NCI-H1436 (cell line): ENCODE measurements at regions not wholly inside any gene's neighbourhood (a gene's known extent, or its start where the extent isn't known, plus 50 kb on each side); places are given as distances from the start of the nearest gene placed in this dataset.
"Not testable (repeated sequence)": the region's sequence is repeated elsewhere in the genome, so short reads cannot be mapped to it uniquely, and the experiment has no call there.

Experiments used
- DNase-seq: peaks from one replicate; lab custom pipeline; 2025; lab: John Stamatoyannopoulos, UW

- DNase-seq: no peak
These were observed 326.8 kb downstream of the TBL1XR1 start for GRCh38 chr3:176870451-176870850.

- DNase-seq: peak; percentile 66
These were observed 329.3 kb downstream of the TBL1XR1 start for GRCh38 chr3:176867681-176868663.

DNA sequence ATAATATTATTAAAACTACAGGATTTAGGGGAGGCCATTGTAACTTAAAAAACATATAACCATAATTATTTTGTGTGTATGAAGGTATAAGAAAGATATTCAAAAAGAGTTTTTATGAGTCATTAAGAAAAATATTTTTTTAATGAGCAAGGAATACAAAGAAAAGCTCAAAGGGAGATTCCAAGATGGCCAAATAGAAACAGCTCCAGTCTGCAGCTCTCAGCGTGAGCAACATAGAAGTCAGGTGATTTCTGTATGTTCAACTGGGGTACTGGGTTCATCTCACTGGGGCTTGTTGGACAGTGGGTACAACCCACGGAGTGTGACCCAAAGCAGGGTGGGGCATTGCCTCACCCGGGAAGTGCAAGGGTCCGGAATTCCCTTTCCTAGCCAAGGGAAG lies 336.1 kb downstream of the TBL1XR1 start:
- no peak for DNase-seq

DNA sequence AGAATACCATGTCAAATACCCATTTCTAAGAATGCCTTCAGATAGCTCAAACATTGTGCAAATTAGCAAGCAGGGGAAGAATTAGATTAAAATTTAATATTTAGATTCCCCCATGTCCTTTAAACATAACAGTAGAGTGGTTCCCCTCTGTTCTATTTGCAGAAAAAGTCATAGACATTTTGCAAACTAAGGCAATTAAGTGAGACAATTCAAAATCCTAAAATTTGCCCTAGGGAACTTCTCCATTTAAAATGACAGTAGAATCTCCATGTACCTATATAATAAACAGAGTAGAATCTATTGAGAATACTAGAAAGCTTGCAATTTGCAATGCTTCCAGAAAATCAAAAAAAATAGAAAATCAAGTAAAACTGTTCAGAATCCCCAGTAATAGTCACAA lies 340.6 kb downstream of the TBL1XR1 start:
- DNase-seq: no peak

DNA sequence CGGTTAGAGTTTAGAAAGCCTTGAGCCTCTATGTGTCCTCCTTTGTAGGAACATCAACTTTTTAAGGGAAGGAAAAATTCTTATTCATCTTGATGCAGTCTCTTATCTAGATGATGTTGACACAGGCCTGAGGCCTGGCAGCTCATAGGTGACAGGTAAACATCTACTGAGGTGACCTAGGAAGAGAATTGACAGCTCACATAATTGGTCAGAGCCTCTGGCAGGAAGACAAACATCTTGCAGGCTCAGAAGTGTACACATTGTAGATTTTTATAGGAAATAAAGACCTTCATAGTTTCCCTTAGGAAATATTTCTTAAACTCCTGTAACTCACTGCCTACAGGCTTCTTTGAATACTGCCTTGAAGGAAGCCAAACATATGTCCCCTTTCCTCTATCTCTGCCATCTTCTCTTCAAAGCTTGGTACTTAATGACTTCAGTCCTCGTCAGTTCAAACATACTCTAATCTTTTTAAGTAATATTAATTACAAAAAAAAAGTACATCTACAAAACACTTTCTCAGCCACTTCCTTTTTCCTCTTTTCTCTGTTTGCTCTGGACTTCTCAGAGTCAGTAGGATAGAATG lies 341.3 kb downstream of the TBL1XR1 start:
- no peak for DNase-seq

DNA sequence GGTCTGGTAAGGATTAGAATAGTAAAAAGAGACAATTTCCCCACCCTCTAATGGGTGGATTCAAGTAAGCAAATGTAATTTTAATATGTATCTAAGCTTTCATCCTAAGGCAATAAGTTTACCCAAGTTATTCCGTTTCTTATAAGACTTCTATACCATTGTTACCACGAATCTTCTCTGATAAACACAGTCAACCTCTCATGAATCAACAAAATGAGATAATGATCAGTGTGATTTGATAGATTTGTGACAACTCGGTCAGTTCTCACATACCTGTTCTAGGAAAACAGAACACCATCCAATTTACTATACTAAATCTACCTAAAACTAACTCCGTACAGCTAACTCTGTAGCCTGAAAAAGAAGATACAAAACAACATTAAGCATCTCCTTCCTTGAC lies 342.1 kb downstream of the TBL1XR1 start:
- DNase-seq: no peak

DNA sequence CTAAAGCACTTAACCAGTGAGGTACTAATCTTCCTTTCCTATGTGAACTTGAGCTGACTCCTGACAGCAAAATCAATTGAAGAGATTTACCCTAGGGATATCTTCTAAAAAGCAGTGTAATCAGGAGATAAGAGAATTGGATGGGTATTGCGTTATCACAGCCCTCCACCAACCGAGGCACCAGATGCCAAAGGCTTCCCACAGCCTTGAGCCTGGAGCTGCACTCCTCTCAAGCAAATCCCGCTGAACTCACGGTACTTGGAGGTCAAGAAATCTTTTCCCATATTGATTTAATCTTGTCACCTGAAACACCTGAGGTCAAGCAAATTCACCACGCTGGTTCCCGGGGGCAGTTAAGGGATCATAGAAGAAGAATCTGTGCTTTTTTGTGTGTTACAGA lies 346.8 kb downstream of the TBL1XR1 start:
- DNase-seq: no peak

GRCh38 chr3:176848431-176849214 lies 348.7 kb downstream of the TBL1XR1 start:
- DNase-seq: no peak

DNA sequence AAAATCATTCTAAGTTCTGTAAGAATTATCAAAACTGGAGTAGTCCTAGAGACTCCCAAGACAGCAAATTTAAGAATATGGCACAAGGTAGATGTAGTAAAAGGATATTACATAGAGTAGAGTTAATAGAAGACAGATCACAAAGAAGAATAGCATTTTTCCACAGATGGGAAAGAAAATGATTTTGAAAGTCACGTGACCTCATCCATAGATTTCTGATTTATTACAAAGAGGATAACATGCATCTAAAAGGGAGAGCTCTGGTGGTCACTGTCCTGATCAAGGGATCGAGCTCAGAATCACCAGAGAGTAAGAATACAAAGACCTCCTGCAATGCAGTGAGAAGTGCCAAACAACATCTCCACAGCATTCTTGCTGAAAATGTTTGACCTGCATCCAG lies 354.4 kb downstream of the TBL1XR1 start:
- no peak for DNase-seq

GRCh38 chr3:176840641-176841286 lies 356.5 kb downstream of the TBL1XR1 start:
- DNase-seq: no peak

GRCh38 chr3:176839901-176840300 lies 357.4 kb downstream of the TBL1XR1 start:
- no peak for DNase-seq

- no peak for DNase-seq
These were observed 357.8 kb downstream of the TBL1XR1 start for GRCh38 chr3:176839466-176839865.

GRCh38 chr3:176827244-176827643 lies 370.0 kb downstream of the TBL1XR1 start:
- DNase-seq: not testable (repeated sequence)

DNA sequence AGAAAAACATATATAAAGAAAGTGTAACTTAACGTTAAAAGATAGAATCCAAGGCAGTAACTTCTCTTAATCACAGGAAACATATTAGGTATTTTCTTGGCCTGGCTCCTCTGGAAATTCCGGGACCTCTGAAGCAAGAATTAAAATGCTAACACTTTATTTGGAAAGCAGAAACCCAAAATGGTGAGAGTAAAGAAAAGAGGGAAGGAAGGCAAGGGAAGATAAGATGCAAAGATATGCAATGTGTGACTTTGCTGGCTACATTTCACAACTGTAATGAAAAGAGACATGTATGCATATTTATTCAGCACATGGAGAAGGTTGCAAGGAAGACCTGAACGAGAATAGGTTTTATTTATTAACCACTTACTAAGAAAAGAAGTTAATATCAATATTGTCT lies 372.5 kb downstream of the TBL1XR1 start:
- no peak for DNase-seq

- DNase-seq: no peak
These were observed 376.5 kb downstream of the TBL1XR1 start for GRCh38 chr3:176820764-176821163.

DNA sequence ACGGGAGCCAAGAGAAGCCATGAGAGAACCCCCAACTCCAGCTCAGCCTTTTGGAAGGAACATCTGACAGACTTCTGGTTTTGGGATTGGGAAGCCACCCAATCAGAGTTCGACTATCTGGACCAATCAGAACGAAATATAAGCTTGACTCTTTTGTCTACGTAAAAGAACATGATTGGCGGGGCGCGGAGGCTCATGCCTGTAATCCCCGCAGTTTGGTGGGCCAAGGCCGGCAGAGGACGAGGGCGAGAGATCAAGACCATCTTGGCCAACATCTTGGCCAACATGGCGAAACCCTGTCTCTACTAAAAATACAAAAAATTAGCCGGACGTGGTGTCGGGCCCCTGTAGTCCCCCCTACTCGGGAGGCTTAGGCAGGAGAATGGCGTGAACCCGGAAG lies 380.3 kb downstream of the TBL1XR1 start:
- DNase-seq: no peak

DNA sequence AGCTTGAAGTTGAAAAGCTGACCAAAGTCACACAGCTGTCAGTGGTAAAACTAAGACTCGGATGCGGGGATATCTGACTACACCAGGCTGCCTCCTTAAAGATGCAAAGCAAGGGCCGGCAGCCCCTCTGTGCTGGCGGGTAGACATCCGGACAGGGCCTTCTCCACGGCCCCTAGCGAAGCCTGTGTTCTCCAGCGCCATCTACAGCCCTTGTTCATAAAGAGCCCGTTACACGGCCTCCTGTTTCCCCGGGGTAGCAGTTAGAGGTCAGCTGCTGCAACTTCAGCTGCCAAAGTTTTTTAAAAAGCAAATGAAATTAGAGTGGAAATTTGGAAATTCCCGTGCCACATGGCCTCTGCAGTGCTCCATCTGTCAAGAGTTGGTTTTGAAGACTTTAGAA lies 383.0 kb downstream of the TBL1XR1 start:
- no peak for DNase-seq

- no peak for DNase-seq
These were observed 389.3 kb downstream of the TBL1XR1 start for GRCh38 chr3:176807938-176808337.

GRCh38 chr3:176799675-176800074 lies 397.6 kb downstream of the TBL1XR1 start:
- DNase-seq: no peak

DNA sequence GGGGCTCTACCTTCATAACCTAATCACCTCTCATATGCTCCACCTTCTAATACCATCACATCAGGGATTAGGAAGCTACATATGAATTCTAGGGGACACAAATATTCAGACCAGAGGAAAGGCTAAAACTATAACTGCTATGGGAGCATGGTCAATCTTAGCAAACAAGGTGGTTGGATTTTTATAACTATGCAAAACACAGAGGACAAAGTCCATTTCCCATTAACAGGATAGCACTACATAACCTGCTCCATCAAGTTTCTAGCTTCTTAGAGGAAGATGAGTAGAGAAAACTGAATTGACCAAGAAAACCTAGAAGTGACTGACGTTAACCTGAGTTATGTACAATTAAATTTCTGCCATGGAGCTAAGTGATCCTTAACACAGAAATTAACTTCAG lies 398.6 kb downstream of the TBL1XR1 start:
- no peak for DNase-seq

- DNase-seq: no peak
These were observed 400.9 kb downstream of the TBL1XR1 start for GRCh38 chr3:176796371-176796770.

GRCh38 chr3:176795891-176796290 lies 401.4 kb downstream of the TBL1XR1 start:
- DNase-seq: no peak
